ENCODE measurements at regions not wholly inside any gene's neighbourhood (a gene's known extent, or its start where the extent isn't known, plus 50 kb on each side); places are given as distances from the start of the nearest gene placed in this dataset.

DNA sequence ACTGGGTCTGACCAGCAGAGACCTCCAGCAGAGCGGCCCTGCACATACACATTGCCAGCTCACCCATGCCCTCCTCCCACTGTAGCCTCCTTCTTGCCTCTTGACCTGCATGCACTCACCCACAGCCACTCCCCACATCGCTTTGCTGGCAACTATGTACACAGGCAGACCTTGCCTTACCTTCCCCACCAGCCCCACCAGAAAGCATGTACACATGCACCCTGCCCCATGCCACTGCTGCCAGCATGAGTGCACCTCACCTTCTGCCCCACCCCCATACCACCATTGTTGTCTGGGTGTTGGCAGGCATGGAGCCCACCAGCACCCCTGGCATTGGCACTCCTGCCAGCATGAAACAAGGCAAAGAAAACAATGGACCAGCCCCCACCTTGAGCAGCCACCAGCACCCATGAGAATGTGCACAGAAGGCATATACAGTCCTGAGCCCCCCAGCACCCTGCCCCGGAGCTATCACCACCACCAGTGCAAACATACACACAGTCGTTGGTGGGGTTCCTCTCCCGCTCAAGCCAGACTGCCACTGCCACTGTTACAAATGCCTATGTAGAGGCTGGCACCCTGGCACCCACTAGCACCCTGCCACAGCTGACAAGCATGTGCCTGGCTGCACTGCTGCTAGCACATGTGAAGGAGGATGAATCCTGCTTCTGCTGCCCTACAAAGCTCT is 171.4 kb upstream of the NR4A3 start:
- Mint-ChIP-seq H3K27me3 (ENCODE audit: low read depth) (no peaks in the 10 kb centered on the region), H3K4me3 (no peak overlapping the region), H3K9me3 (peaks cover 21% of the 10 kb centered on the region), H3K4me1 (no peaks in the 10 kb centered on the region), H3K36me3 (0 out of 2 replicates have a peak, but pooled peaks cover 2% of the 10 kb centered on the region), H3K27ac (no peak overlapping the region)
- DNase-seq (ENCODE audit: low spot score), result no peak
- CTCF ChIA-PET, result no interaction called here
- POLR2A ChIA-PET, result no interaction called here
- ATAC-seq, result no peak
- TF ChIP-seq, protein P1, sequence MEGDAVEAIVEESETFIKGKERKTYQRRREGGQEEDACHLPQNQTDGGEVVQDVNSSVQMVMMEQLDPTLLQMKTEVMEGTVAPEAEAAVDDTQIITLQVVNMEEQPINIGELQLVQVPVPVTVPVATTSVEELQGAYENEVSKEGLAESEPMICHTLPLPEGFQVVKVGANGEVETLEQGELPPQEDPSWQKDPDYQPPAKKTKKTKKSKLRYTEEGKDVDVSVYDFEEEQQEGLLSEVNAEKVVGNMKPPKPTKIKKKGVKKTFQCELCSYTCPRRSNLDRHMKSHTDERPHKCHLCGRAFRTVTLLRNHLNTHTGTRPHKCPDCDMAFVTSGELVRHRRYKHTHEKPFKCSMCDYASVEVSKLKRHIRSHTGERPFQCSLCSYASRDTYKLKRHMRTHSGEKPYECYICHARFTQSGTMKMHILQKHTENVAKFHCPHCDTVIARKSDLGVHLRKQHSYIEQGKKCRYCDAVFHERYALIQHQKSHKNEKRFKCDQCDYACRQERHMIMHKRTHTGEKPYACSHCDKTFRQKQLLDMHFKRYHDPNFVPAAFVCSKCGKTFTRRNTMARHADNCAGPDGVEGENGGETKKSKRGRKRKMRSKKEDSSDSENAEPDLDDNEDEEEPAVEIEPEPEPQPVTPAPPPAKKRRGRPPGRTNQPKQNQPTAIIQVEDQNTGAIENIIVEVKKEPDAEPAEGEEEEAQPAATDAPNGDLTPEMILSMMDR (IDR thresholded peaks at IDR 0.05), result no peak
- TF ChIP-seq NR2C2 (CRISPR knock-in tag; IDR thresholded peaks at IDR 0.05) (no peak), CREM (CRISPR knock-in tag; IDR thresholded peaks at IDR 0.05) (no peak), IRF2 (CRISPR knock-in tag; IDR thresholded peaks at IDR 0.05; ENCODE audit: borderline replicate concordance, low read depth) (no peak), NR3C1 (CRISPR knock-in tag; conservative IDR thresholded peaks at IDR 0.05; ENCODE audit: low read depth) (no peak), JUN (CRISPR knock-in tag; IDR thresholded peaks at IDR 0.05) (no peak), ATF1 (CRISPR knock-in tag; IDR thresholded peaks at IDR 0.05) (no peak), NFYB (CRISPR knock-in tag; conservative IDR thresholded peaks at IDR 0.05; ENCODE audit: low read depth) (no peak), ZNF219 (CRISPR knock-in tag; IDR thresholded peaks at IDR 0.05; ENCODE audit: borderline replicate concordance) (no peak), JAZF1 (CRISPR knock-in tag; IDR thresholded peaks at IDR 0.05) (no peak), ZNF317 (CRISPR knock-in tag; IDR thresholded peaks at IDR 0.05; ENCODE audit: borderline replicate concordance, low read depth) (no peak), ELF4 (CRISPR knock-in tag; IDR thresholded peaks at IDR 0.05; ENCODE audit: low read depth) (no peak)
- TF ChIP-seq, protein P2, sequence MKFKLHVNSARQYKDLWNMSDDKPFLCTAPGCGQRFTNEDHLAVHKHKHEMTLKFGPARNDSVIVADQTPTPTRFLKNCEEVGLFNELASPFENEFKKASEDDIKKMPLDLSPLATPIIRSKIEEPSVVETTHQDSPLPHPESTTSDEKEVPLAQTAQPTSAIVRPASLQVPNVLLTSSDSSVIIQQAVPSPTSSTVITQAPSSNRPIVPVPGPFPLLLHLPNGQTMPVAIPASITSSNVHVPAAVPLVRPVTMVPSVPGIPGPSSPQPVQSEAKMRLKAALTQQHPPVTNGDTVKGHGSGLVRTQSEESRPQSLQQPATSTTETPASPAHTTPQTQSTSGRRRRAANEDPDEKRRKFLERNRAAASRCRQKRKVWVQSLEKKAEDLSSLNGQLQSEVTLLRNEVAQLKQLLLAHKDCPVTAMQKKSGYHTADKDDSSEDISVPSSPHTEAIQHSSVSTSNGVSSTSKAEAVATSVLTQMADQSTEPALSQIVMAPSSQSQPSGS (CRISPR knock-in tag; IDR thresholded peaks at IDR 0.05; ENCODE audit: borderline replicate concordance, low read depth), result no peak
- TF ChIP-seq, protein P3, sequence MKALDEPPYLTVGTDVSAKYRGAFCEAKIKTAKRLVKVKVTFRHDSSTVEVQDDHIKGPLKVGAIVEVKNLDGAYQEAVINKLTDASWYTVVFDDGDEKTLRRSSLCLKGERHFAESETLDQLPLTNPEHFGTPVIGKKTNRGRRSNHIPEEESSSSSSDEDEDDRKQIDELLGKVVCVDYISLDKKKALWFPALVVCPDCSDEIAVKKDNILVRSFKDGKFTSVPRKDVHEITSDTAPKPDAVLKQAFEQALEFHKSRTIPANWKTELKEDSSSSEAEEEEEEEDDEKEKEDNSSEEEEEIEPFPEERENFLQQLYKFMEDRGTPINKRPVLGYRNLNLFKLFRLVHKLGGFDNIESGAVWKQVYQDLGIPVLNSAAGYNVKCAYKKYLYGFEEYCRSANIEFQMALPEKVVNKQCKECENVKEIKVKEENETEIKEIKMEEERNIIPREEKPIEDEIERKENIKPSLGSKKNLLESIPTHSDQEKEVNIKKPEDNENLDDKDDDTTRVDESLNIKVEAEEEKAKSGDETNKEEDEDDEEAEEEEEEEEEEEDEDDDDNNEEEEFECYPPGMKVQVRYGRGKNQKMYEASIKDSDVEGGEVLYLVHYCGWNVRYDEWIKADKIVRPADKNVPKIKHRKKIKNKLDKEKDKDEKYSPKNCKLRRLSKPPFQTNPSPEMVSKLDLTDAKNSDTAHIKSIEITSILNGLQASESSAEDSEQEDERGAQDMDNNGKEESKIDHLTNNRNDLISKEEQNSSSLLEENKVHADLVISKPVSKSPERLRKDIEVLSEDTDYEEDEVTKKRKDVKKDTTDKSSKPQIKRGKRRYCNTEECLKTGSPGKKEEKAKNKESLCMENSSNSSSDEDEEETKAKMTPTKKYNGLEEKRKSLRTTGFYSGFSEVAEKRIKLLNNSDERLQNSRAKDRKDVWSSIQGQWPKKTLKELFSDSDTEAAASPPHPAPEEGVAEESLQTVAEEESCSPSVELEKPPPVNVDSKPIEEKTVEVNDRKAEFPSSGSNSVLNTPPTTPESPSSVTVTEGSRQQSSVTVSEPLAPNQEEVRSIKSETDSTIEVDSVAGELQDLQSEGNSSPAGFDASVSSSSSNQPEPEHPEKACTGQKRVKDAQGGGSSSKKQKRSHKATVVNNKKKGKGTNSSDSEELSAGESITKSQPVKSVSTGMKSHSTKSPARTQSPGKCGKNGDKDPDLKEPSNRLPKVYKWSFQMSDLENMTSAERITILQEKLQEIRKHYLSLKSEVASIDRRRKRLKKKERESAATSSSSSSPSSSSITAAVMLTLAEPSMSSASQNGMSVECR (CRISPR knock-in tag; IDR thresholded peaks at IDR 0.05; ENCODE audit: borderline replicate concordance), result no peak
- TF ChIP-seq, protein P4, sequence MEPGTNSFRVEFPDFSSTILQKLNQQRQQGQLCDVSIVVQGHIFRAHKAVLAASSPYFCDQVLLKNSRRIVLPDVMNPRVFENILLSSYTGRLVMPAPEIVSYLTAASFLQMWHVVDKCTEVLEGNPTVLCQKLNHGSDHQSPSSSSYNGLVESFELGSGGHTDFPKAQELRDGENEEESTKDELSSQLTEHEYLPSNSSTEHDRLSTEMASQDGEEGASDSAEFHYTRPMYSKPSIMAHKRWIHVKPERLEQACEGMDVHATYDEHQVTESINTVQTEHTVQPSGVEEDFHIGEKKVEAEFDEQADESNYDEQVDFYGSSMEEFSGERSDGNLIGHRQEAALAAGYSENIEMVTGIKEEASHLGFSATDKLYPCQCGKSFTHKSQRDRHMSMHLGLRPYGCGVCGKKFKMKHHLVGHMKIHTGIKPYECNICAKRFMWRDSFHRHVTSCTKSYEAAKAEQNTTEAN (CRISPR knock-in tag; IDR thresholded peaks at IDR 0.05), result no peak
- TF ChIP-seq, protein P5, sequence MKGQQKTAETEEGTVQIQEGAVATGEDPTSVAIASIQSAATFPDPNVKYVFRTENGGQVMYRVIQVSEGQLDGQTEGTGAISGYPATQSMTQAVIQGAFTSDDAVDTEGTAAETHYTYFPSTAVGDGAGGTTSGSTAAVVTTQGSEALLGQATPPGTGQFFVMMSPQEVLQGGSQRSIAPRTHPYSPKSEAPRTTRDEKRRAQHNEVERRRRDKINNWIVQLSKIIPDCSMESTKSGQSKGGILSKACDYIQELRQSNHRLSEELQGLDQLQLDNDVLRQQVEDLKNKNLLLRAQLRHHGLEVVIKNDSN (CRISPR knock-in tag; IDR thresholded peaks at IDR 0.05), result no peak
- TF ChIP-seq, protein P6, sequence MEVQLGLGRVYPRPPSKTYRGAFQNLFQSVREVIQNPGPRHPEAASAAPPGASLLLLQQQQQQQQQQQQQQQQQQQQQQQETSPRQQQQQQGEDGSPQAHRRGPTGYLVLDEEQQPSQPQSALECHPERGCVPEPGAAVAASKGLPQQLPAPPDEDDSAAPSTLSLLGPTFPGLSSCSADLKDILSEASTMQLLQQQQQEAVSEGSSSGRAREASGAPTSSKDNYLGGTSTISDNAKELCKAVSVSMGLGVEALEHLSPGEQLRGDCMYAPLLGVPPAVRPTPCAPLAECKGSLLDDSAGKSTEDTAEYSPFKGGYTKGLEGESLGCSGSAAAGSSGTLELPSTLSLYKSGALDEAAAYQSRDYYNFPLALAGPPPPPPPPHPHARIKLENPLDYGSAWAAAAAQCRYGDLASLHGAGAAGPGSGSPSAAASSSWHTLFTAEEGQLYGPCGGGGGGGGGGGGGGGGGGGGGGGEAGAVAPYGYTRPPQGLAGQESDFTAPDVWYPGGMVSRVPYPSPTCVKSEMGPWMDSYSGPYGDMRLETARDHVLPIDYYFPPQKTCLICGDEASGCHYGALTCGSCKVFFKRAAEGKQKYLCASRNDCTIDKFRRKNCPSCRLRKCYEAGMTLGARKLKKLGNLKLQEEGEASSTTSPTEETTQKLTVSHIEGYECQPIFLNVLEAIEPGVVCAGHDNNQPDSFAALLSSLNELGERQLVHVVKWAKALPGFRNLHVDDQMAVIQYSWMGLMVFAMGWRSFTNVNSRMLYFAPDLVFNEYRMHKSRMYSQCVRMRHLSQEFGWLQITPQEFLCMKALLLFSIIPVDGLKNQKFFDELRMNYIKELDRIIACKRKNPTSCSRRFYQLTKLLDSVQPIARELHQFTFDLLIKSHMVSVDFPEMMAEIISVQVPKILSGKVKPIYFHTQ (CRISPR knock-in tag; IDR thresholded peaks at IDR 0.05), result no peak
- TF ChIP-seq, protein P7, sequence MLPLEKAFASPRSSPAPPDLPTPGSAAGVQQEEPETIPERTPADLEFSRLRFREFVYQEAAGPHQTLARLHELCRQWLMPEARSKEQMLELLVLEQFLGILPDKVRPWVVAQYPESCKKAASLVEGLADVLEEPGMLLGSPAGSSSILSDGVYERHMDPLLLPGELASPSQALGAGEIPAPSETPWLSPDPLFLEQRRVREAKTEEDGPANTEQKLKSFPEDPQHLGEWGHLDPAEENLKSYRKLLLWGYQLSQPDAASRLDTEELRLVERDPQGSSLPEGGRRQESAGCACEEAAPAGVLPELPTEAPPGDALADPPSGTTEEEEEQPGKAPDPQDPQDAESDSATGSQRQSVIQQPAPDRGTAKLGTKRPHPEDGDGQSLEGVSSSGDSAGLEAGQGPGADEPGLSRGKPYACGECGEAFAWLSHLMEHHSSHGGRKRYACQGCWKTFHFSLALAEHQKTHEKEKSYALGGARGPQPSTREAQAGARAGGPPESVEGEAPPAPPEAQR (CRISPR knock-in tag; IDR thresholded peaks at IDR 0.05), result no peak
- TF ChIP-seq, protein P8, sequence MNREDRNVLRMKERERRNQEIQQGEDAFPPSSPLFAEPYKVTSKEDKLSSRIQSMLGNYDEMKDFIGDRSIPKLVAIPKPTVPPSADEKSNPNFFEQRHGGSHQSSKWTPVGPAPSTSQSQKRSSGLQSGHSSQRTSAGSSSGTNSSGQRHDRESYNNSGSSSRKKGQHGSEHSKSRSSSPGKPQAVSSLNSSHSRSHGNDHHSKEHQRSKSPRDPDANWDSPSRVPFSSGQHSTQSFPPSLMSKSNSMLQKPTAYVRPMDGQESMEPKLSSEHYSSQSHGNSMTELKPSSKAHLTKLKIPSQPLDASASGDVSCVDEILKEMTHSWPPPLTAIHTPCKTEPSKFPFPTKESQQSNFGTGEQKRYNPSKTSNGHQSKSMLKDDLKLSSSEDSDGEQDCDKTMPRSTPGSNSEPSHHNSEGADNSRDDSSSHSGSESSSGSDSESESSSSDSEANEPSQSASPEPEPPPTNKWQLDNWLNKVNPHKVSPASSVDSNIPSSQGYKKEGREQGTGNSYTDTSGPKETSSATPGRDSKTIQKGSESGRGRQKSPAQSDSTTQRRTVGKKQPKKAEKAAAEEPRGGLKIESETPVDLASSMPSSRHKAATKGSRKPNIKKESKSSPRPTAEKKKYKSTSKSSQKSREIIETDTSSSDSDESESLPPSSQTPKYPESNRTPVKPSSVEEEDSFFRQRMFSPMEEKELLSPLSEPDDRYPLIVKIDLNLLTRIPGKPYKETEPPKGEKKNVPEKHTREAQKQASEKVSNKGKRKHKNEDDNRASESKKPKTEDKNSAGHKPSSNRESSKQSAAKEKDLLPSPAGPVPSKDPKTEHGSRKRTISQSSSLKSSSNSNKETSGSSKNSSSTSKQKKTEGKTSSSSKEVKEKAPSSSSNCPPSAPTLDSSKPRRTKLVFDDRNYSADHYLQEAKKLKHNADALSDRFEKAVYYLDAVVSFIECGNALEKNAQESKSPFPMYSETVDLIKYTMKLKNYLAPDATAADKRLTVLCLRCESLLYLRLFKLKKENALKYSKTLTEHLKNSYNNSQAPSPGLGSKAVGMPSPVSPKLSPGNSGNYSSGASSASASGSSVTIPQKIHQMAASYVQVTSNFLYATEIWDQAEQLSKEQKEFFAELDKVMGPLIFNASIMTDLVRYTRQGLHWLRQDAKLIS (CRISPR knock-in tag; IDR thresholded peaks at IDR 0.05; ENCODE audit: borderline replicate concordance), result no peak

Measured in WTC11 (cell line).